ENCODE measurements at regions not wholly inside any gene's neighbourhood (a gene's known extent, or its start where the extent isn't known, plus 50 kb on each side); places are given as distances from the start of the nearest gene placed in this dataset.

- no peak overlapping the region for H3K4me3 ChIP-seq (replicated peaks; ENCODE audit: insufficient read depth, low read length)
- DNase-seq (ENCODE audit: low read depth in 1 of 2, low spot score in 1 of 2) = no peak
- no peak overlapping the region for H3K27ac ChIP-seq (replicated peaks)
- TF ChIP-seq CTCF (IDR thresholded peaks at IDR 0.05; ENCODE audit: insufficient read depth, low read length) (no peak), POLR2AphosphoS5 (IDR thresholded peaks at IDR 0.05; ENCODE audit: low read depth) (no peak), SPI1 (IDR thresholded peaks at IDR 0.05; ENCODE audit: borderline replicate concordance, low read depth) (no peak), GABPA (IDR thresholded peaks at IDR 0.05; ENCODE audit: low read depth) (no peak), REST (IDR thresholded peaks at IDR 0.05; ENCODE audit: insufficient replicate concordance, low read depth) (no peak)
- no peaks in the 10 kb centered on the region for H3K27me3 ChIP-seq (ENCODE audit: insufficient read depth, poor library complexity, severe bottlenecking)
These were observed 385.0 kb upstream of the C2CD4B start for GRCh38 chr15:62550106-62550505.

GRCh38 chr15:62552444-62552843 lies 387.4 kb upstream of the C2CD4B start:
- H3K27ac ChIP-seq (replicated peaks) = no peak overlapping the region
- H3K27me3 ChIP-seq (ENCODE audit: insufficient read depth, poor library complexity, severe bottlenecking) = no peaks in the 10 kb centered on the region
- TF ChIP-seq POLR2AphosphoS5 (IDR thresholded peaks at IDR 0.05; ENCODE audit: low read depth) (no peak), CTCF (IDR thresholded peaks at IDR 0.05; ENCODE audit: insufficient read depth, low read length) (no peak), GABPA (IDR thresholded peaks at IDR 0.05; ENCODE audit: low read depth) (no peak), SPI1 (IDR thresholded peaks at IDR 0.05; ENCODE audit: borderline replicate concordance, low read depth) (no peak), REST (IDR thresholded peaks at IDR 0.05; ENCODE audit: insufficient replicate concordance, low read depth) (no peak)
- DNase-seq (ENCODE audit: low read depth in 1 of 2, low spot score in 1 of 2) = no peak
- no peak overlapping the region for H3K4me3 ChIP-seq (replicated peaks; ENCODE audit: insufficient read depth, low read length)

- Histone ChIP-seq H3K27ac (replicated peaks) (no peak overlapping the region), H3K27me3 (ENCODE audit: insufficient read depth, poor library complexity, severe bottlenecking) (no peaks in the 10 kb centered on the region), H3K4me3 (replicated peaks; ENCODE audit: insufficient read depth, low read length) (no peak overlapping the region)
- no peak for TF ChIP-seq REST (IDR thresholded peaks at IDR 0.05; ENCODE audit: insufficient replicate concordance, low read depth)
- no peak for TF ChIP-seq CTCF (IDR thresholded peaks at IDR 0.05; ENCODE audit: insufficient read depth, low read length)
- TF ChIP-seq SPI1 (IDR thresholded peaks at IDR 0.05; ENCODE audit: borderline replicate concordance, low read depth) = no peak
- no peak for TF ChIP-seq GABPA (IDR thresholded peaks at IDR 0.05; ENCODE audit: low read depth)
- TF ChIP-seq POLR2AphosphoS5 (IDR thresholded peaks at IDR 0.05; ENCODE audit: low read depth) = no peak
- DNase-seq (ENCODE audit: low read depth in 1 of 2, low spot score in 1 of 2) = no peak
These were observed 389.0 kb upstream of the C2CD4B start for GRCh38 chr15:62553911-62554563.
